Uterus (tissue), 2 donors: ENCODE measurements at regions not wholly inside any gene's neighbourhood (a gene's known extent, or its start where the extent isn't known, plus 50 kb on each side); places are given as distances from the start of the nearest gene placed in this dataset.

Experiments used
- CTCF ChIP-seq, 4 experiments: fragments of 200-600 bp in 2 of 4; fragments of 450-650 bp in 2 of 4; sonication (generic) in 2 of 4; IDR thresholded peaks; one replicate each; pipeline ENCODE4 v1.5.1; 2016 to 2019; ENCODE audit warnings: antibody characterized with exemption in 4 of 4, mild to moderate bottlenecking in 2 of 4, moderate library complexity in 1 of 4
- POLR2A ChIP-seq, 2 donors: fragments of 450-650 bp; IDR thresholded peaks; one replicate each; pipeline ENCODE4 v1.6.1; 2016; ENCODE audit warnings: antibody characterized with exemption in 2 of 2, mild to moderate bottlenecking in 1 of 2, moderate library complexity in 1 of 2

DNA sequence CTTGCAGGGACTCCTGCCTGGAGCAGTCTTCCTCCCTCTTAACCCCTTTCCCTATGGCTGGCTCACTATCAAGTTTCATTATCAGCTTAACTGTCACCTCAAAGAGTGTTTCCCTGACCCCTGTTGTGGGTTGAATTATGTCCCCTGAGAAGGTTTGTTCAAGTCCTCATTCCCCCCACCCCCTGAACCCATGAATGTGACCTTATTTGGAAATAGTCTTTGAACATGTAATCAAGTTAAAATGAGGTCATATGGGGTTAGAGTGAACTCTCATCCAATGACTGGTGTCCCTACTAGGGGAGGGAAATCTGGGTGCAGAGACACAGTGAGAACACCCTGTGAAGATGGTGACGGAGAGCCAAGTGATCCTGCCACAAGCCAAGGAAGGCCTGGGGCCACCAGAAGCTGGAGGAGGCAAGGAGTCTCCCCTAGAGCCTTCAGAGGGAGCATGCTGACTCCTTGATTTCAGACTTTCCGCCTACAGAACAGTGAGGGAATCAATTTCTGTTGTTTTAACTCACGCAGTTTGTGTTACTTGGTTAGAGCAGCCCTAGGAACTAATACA, 165.2 kb upstream of the TOP1 start:
- no peak for TF ChIP-seq CTCF (IDR thresholded peaks at IDR 0.05)
- TF ChIP-seq POLR2A (IDR thresholded peaks at IDR 0.05) = no peak
